MM.1S (cell line): ENCODE measurements at regions not wholly inside any gene's neighbourhood (a gene's known extent, or its start where the extent isn't known, plus 50 kb on each side); places are given as distances from the start of the nearest gene placed in this dataset.

Experiments used
- DNase-seq: peaks from one replicate; pipeline ENCODE4 v3.0.0-alpha.2; 2015
- H2AFZ ChIP-seq: fragments of 300-600 bp; sonication (generic); 2 replicates; pipeline ENCODE4 v1.6.0; 2016; ENCODE audit warnings: antibody characterized with exemption, low read length
- H3F3A ChIP-seq: fragments of 300-600 bp; sonication (generic); 2 replicates; pipeline ENCODE4 v1.6.1; 2016; ENCODE audit warnings: mild to moderate bottlenecking, antibody characterized with exemption, low read length, moderate library complexity, mixed read lengths; ENCODE audit not compliant: insufficient read depth
- H3K27ac ChIP-seq: fragments of 300-600 bp; sonication (generic); 2 replicates; pipeline ENCODE4 v1.5.1; 2016; ENCODE audit warnings: mild to moderate bottlenecking, low read length
- H3K27me3 ChIP-seq: fragments of 300-600 bp; sonication (generic); replicated peaks from 2 replicates; pipeline ENCODE4 v1.6.0; 2016; ENCODE audit warnings: low read length; ENCODE audit not compliant: insufficient read depth
- H3K36me3 ChIP-seq: fragments of 300-600 bp; sonication (generic); replicated peaks from 2 replicates; pipeline ENCODE4 v1.6.1; 2016; ENCODE audit warnings: mild to moderate bottlenecking, low read length, mixed read lengths; ENCODE audit not compliant: insufficient read depth
- H3K4me1 ChIP-seq: fragments of 300-600 bp; sonication (generic); 2 replicates; pipeline ENCODE4 v1.6.1; 2016; ENCODE audit warnings: low read length, mixed read lengths
- H3K4me2 ChIP-seq: fragments of 300-600 bp; sonication (generic); 2 replicates; pipeline ENCODE4 v1.6.0; 2016; ENCODE audit warnings: low read depth, low read length
- H3K4me3 ChIP-seq: fragments of 300-600 bp; sonication (generic); 2 replicates; pipeline ENCODE4 v1.5.1; 2016; ENCODE audit warnings: low read length, mixed read lengths
- H3K79me2 ChIP-seq: fragments of 300-600 bp; sonication (generic); 2 replicates; pipeline ENCODE4 v1.6.1; 2016; ENCODE audit warnings: mixed run types, low read length, mixed read lengths
- H3K9ac ChIP-seq: fragments of 300-600 bp; sonication (generic); 2 replicates; pipeline ENCODE4 v1.6.1; 2016; ENCODE audit warnings: low read length, mixed read lengths
- H3K9me2 ChIP-seq: fragments of 300-600 bp; sonication (generic); replicated peaks from 2 replicates; pipeline ENCODE4 v1.6.1; 2016; ENCODE audit warnings: mild to moderate bottlenecking, low read length, mixed read lengths; ENCODE audit not compliant: insufficient read depth
- H3K9me3 ChIP-seq: fragments of 300-600 bp; sonication (generic); replicated peaks from 2 replicates; pipeline ENCODE4 v1.6.1; 2016; ENCODE audit warnings: mild to moderate bottlenecking, low read length, mixed read lengths; ENCODE audit not compliant: insufficient read depth
- H4K20me1 ChIP-seq: fragments of 300-600 bp; sonication (generic); 2 replicates; pipeline ENCODE4 v1.6.1; 2016; ENCODE audit warnings: mild to moderate bottlenecking, low read length, moderate library complexity, mixed read lengths; ENCODE audit not compliant: insufficient read depth
- EZH2 ChIP-seq: fragments of 300-600 bp; sonication (generic); optimal IDR thresholded peaks from 2 replicates; pipeline ENCODE3; 2017; ENCODE audit warnings: low read depth, mild to moderate bottlenecking, antibody characterized with exemption, low read length, mixed read lengths
- EZH2phosphoT487 ChIP-seq: fragments of 300-600 bp; sonication (generic); IDR thresholded peaks from 2 replicates; pipeline ENCODE4 v1.6.1; 2018; ENCODE audit warnings: antibody characterized with exemption, low read length
- TF ChIP-seq, protein P1 (sequence below): fragments of 300-600 bp; sonication (generic); IDR thresholded peaks from 2 replicates; pipeline ENCODE4 v1.5.1; 2016; ENCODE audit warnings: antibody characterized with exemption, low read length, mixed read lengths

DNA sequence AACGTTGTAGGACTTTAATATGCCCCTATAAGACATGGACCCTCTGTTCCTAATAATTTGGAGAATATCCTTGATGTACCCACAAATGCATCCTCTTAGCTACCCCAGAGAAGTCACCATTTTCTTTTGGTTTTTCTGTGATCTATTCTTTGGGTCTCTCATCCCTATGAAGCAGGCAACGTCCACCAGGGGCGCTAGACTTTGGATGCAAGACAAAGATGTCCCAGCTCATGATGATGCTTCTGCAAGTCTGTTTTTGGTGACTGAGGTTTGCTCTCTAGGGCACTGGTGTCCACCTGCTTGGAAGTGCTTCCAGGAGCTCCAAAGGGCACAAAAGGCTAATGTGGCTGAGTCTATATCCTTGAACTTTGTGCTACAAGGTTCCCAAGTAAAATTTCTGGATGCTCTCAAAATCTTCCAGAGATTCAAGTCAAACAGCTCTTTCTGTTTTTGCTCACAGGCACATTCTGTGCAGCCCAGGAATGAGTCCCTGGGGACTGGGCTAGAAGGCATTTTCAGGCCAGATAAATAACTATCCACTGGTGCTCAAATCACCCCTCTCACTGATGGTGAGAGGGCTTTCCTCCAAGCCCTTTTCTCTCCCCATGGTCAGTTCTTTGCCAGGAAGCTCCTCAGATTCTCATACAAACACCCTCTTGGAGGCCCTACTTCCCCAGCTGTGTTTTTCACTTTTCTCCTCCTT is 166.4 kb downstream of the C7orf25 start:
- Histone ChIP-seq H3K9me3 (no peaks in the 10 kb centered on the region), H3K9ac (no peak overlapping the region), H3K79me2 (no peaks in the 10 kb centered on the region), H2AFZ (no peak overlapping the region), H3K27me3 (no peaks in the 10 kb centered on the region), H3K4me2 (no peak overlapping the region), H4K20me1 (no peaks in the 10 kb centered on the region), H3K4me1 (no peaks in the 10 kb centered on the region), H3K36me3 (no peaks in the 10 kb centered on the region), H3K4me3 (no peak overlapping the region), H3K27ac (no peak overlapping the region), H3K9me2 (no peaks in the 10 kb centered on the region), H3F3A (no peaks in the 10 kb centered on the region)
- peak; percentile 42 for DNase-seq
- TF ChIP-seq EZH2, result no peak
- no peak for TF ChIP-seq EZH2phosphoT487
- TF ChIP-seq, protein P1, sequence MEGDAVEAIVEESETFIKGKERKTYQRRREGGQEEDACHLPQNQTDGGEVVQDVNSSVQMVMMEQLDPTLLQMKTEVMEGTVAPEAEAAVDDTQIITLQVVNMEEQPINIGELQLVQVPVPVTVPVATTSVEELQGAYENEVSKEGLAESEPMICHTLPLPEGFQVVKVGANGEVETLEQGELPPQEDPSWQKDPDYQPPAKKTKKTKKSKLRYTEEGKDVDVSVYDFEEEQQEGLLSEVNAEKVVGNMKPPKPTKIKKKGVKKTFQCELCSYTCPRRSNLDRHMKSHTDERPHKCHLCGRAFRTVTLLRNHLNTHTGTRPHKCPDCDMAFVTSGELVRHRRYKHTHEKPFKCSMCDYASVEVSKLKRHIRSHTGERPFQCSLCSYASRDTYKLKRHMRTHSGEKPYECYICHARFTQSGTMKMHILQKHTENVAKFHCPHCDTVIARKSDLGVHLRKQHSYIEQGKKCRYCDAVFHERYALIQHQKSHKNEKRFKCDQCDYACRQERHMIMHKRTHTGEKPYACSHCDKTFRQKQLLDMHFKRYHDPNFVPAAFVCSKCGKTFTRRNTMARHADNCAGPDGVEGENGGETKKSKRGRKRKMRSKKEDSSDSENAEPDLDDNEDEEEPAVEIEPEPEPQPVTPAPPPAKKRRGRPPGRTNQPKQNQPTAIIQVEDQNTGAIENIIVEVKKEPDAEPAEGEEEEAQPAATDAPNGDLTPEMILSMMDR, result peak; percentile 69

DNA sequence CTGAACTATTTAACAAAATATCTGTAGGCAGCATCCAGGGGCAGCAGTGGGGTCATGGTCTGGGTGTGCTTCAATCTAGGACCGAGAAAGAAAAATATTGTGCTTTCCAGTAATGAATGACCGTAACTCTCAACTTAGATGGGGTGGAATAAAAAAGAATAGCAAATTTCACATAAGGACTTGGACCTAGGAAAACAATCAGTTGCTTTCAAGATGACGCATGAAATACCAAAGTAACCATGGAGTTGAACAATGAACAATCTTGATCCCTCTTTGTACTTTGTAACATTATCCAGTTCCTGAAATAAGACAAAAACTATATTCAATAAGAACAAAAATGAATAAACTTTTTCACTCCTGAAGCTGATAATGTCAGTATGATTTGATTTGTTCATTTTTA is 167.1 kb downstream of the C7orf25 start:
- H3K27ac ChIP-seq, result no peak overlapping the region
- H3K4me3 ChIP-seq, result no peak overlapping the region

GRCh38 chr7:42743077-42743858 is 168.6 kb downstream of the C7orf25 start:
- Histone ChIP-seq H3K27ac (no peak overlapping the region), H3K4me3 (no peak overlapping the region), H3K4me1 (no peaks in the 10 kb centered on the region), H3K36me3 (no peaks in the 10 kb centered on the region), H3K79me2 (no peaks in the 10 kb centered on the region), H3K9me3 (no peaks in the 10 kb centered on the region), H3K9me2 (no peaks in the 10 kb centered on the region), H3K9ac (no peak overlapping the region), H3K27me3 (no peaks in the 10 kb centered on the region), H4K20me1 (no peaks in the 10 kb centered on the region), H3F3A (no peaks in the 10 kb centered on the region), H3K4me2 (no peak overlapping the region), H2AFZ (no peak overlapping the region)
- no peak for DNase-seq
- TF ChIP-seq, protein P1, result no peak
- TF ChIP-seq EZH2 (no peak), EZH2phosphoT487 (no peak)

More for the DNA sequence above, 167.1 kb downstream of the C7orf25 start:
- Histone ChIP-seq H3K9ac (no peak overlapping the region), H3K4me1 (no peaks in the 10 kb centered on the region), H3K36me3 (no peaks in the 10 kb centered on the region), H2AFZ (no peak overlapping the region), H3K27me3 (no peaks in the 10 kb centered on the region), H3K4me2 (no peak overlapping the region), H3K9me3 (no peaks in the 10 kb centered on the region), H3K9me2 (no peaks in the 10 kb centered on the region), H3F3A (no peaks in the 10 kb centered on the region), H3K79me2 (no peaks in the 10 kb centered on the region), H4K20me1 (no peaks in the 10 kb centered on the region)
- no peak for DNase-seq
- TF ChIP-seq EZH2phosphoT487 (no peak), EZH2 (no peak)
- TF ChIP-seq, protein P1, result no peak
